ENCODE measurements at regions not wholly inside any gene's neighbourhood (a gene's known extent, or its start where the extent isn't known, plus 50 kb on each side); places are given as distances from the start of the nearest gene placed in this dataset.

DNA sequence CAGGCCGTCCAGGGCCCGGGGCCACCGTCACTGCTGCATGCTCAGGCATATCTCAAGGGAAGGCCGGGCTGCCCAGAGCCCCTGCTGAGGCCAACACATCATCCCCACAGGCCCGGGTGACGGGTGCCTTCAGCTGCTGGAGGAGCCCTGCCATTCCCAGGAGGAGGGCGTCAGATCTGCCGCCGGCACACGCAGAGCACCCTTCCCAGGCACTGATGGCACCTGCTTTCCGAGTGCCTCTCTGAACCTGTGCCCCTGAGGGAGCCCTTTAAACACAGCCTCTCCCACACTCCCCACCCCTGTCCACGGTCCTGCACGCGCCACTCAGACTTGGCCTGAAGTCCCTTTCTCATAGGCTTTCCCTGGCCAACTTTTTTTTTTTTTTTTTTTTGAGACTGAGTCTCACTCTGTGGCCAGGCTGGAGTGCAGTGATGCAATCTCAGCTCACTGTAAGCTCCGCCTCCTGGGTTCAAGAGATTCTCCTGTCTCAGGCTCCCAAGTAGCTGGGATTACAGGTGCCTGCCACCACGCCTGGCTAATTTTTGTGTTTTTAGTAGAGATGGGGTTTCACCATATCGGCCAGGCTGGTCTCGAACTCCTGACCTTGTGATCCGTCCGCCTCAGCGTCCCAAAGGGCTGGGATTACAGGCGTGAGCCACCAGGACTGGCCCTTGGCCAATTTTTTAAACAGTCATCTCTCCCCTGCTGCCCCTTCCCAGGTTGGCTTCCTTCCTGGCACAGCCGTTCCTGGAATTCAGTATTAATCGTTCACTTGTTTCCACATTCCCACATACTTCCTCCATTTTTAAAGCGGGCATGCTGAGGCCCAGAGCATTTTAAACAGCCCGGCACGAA lies 211.7 kb downstream of the NDUFA10 start:
- TF ChIP-seq, protein P1, sequence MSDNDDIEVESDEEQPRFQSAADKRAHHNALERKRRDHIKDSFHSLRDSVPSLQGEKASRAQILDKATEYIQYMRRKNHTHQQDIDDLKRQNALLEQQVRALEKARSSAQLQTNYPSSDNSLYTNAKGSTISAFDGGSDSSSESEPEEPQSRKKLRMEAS (IDR thresholded peaks at IDR 0.05), result no peak
- TF ChIP-seq JUND (IDR thresholded peaks at IDR 0.05) (no peak), GABPA (IDR thresholded peaks at IDR 0.05 in 1 of 2, conservative IDR thresholded peaks at IDR 0.05 in 1 of 2) (no peak), EGR1 (IDR thresholded peaks at IDR 0.05; ENCODE audit: low read depth in 2 of 2) (no peak), SP1 (IDR thresholded peaks at IDR 0.05) (no peak), TAF1 (conservative IDR thresholded peaks at IDR 0.05) (no peak)
- TF ChIP-seq, protein P2, sequence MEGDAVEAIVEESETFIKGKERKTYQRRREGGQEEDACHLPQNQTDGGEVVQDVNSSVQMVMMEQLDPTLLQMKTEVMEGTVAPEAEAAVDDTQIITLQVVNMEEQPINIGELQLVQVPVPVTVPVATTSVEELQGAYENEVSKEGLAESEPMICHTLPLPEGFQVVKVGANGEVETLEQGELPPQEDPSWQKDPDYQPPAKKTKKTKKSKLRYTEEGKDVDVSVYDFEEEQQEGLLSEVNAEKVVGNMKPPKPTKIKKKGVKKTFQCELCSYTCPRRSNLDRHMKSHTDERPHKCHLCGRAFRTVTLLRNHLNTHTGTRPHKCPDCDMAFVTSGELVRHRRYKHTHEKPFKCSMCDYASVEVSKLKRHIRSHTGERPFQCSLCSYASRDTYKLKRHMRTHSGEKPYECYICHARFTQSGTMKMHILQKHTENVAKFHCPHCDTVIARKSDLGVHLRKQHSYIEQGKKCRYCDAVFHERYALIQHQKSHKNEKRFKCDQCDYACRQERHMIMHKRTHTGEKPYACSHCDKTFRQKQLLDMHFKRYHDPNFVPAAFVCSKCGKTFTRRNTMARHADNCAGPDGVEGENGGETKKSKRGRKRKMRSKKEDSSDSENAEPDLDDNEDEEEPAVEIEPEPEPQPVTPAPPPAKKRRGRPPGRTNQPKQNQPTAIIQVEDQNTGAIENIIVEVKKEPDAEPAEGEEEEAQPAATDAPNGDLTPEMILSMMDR (IDR thresholded peaks at IDR 0.05; ENCODE audit: low read depth, low read length, missing input control), result no peak
- TF ChIP-seq, protein P3, sequence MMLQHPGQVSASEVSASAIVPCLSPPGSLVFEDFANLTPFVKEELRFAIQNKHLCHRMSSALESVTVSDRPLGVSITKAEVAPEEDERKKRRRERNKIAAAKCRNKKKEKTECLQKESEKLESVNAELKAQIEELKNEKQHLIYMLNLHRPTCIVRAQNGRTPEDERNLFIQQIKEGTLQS (IDR thresholded peaks at IDR 0.05), result no peak
- TF ChIP-seq, protein P4, sequence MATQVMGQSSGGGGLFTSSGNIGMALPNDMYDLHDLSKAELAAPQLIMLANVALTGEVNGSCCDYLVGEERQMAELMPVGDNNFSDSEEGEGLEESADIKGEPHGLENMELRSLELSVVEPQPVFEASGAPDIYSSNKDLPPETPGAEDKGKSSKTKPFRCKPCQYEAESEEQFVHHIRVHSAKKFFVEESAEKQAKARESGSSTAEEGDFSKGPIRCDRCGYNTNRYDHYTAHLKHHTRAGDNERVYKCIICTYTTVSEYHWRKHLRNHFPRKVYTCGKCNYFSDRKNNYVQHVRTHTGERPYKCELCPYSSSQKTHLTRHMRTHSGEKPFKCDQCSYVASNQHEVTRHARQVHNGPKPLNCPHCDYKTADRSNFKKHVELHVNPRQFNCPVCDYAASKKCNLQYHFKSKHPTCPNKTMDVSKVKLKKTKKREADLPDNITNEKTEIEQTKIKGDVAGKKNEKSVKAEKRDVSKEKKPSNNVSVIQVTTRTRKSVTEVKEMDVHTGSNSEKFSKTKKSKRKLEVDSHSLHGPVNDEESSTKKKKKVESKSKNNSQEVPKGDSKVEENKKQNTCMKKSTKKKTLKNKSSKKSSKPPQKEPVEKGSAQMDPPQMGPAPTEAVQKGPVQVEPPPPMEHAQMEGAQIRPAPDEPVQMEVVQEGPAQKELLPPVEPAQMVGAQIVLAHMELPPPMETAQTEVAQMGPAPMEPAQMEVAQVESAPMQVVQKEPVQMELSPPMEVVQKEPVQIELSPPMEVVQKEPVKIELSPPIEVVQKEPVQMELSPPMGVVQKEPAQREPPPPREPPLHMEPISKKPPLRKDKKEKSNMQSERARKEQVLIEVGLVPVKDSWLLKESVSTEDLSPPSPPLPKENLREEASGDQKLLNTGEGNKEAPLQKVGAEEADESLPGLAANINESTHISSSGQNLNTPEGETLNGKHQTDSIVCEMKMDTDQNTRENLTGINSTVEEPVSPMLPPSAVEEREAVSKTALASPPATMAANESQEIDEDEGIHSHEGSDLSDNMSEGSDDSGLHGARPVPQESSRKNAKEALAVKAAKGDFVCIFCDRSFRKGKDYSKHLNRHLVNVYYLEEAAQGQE (IDR thresholded peaks at IDR 0.05), result no peak

Data from liver (tissue), 3 donors.